ENCODE measurements at regions not wholly inside any gene's neighbourhood (a gene's known extent, or its start where the extent isn't known, plus 50 kb on each side); places are given as distances from the start of the nearest gene placed in this dataset.

- DNase-seq, result no peak
These were observed 164.5 kb downstream of the SPATA31D1 start for GRCh38 chr9:82153032-82153431.

- DNase-seq, result no peak
These were observed 166.0 kb downstream of the SPATA31D1 start for GRCh38 chr9:82154573-82154972.

- no peak for DNase-seq
These were observed 173.3 kb downstream of the SPATA31D1 start for GRCh38 chr9:82161876-82162275.

- DNase-seq, result no peak
These were observed 175.6 kb downstream of the SPATA31D1 start for GRCh38 chr9:82164159-82164558.

GRCh38 chr9:82167296-82167695 is 178.7 kb downstream of the SPATA31D1 start:
- DNase-seq, result no peak

GRCh38 chr9:82168585-82168984 is 180.0 kb downstream of the SPATA31D1 start:
- no peak for DNase-seq

GRCh38 chr9:82170866-82171265 is 182.3 kb downstream of the SPATA31D1 start:
- no peak for DNase-seq

- no peak for DNase-seq
These were observed 182.7 kb downstream of the SPATA31D1 start for GRCh38 chr9:82171271-82171670.

- DNase-seq, result no peak
These were observed 192.1 kb downstream of the SPATA31D1 start for GRCh38 chr9:82180711-82181110.

GRCh38 chr9:82183181-82183860 is 194.7 kb downstream of the SPATA31D1 start:
- DNase-seq, result no peak

- DNase-seq, result no peak
These were observed 196.0 kb downstream of the SPATA31D1 start for GRCh38 chr9:82184524-82184923.

- no peak for DNase-seq
These were observed 200.2 kb downstream of the SPATA31D1 start for GRCh38 chr9:82188817-82189216.

GRCh38 chr9:82191082-82191770 is 202.7 kb downstream of the SPATA31D1 start:
- DNase-seq, result no peak

- no peak for DNase-seq
These were observed 203.6 kb downstream of the SPATA31D1 start for GRCh38 chr9:82192211-82192610.

- DNase-seq, result no peak
These were observed 208.3 kb downstream of the SPATA31D1 start for GRCh38 chr9:82196622-82197441.

- no peak for DNase-seq
These were observed 212.6 kb downstream of the SPATA31D1 start for GRCh38 chr9:82201196-82201595.

GRCh38 chr9:82202808-82203207 is 214.2 kb downstream of the SPATA31D1 start:
- DNase-seq, result no peak

- DNase-seq, result no peak
These were observed 217.9 kb downstream of the SPATA31D1 start for GRCh38 chr9:82206490-82206889.

- DNase-seq, result no peak
These were observed 218.4 kb downstream of the SPATA31D1 start for GRCh38 chr9:82206946-82207345.

- no peak for DNase-seq
These were observed 220.3 kb downstream of the SPATA31D1 start for GRCh38 chr9:82208741-82209450.

- DNase-seq, result no peak
These were observed 221.4 kb downstream of the SPATA31D1 start for GRCh38 chr9:82209797-82210470.

Data from right lung (tissue), 2 donors.